T-helper 1 cell (primary cell): ENCODE measurements at regions not wholly inside any gene's neighbourhood (a gene's known extent, or its start where the extent isn't known, plus 50 kb on each side); places are given as distances from the start of the nearest gene placed in this dataset.

Experiments
- DNase-seq, 5 donors: peaks; one replicate each; pipeline ENCODE4 v3.0.0-alpha.2; 2012 to 2020

DNA sequence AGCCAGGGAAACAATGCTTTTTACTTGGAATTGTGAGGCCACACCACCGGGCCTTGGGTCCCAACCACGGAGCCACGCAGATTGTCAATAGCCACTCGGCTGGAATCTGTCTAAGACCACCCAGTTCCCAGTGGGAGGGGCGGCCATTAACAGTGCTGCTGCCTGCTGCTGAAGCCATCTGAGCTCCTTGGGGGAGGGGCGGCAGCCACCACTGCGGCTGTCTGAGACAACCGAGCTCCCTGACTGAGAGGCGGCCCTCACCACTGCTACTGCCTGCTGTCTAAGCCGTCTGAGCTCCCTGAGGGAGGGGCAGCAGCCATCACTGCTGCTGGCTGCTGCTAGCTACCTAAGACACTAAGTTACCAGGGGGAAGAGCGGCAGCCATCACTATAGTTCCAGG is 64.3 kb downstream of the DMRTA2 start:
- DNase-seq, result no peak

- no peak for DNase-seq
Observed at GRCh38 chr1:50357186-50357585, 66.1 kb downstream of the DMRTA2 start.

- DNase-seq, result no peak
Observed at GRCh38 chr1:50354813-50355212, 68.4 kb downstream of the DMRTA2 start.

GRCh38 chr1:50352428-50352827 is 70.8 kb downstream of the DMRTA2 start:
- DNase-seq, result no peak

- no peak for DNase-seq
Observed at GRCh38 chr1:50350868-50351267, 72.4 kb downstream of the DMRTA2 start.

- no peak for DNase-seq
Observed at GRCh38 chr1:50350421-50350820, 72.8 kb downstream of the DMRTA2 start.

- DNase-seq, result no peak
Observed at GRCh38 chr1:50349242-50349565, 74.0 kb downstream of the DMRTA2 start.

DNA sequence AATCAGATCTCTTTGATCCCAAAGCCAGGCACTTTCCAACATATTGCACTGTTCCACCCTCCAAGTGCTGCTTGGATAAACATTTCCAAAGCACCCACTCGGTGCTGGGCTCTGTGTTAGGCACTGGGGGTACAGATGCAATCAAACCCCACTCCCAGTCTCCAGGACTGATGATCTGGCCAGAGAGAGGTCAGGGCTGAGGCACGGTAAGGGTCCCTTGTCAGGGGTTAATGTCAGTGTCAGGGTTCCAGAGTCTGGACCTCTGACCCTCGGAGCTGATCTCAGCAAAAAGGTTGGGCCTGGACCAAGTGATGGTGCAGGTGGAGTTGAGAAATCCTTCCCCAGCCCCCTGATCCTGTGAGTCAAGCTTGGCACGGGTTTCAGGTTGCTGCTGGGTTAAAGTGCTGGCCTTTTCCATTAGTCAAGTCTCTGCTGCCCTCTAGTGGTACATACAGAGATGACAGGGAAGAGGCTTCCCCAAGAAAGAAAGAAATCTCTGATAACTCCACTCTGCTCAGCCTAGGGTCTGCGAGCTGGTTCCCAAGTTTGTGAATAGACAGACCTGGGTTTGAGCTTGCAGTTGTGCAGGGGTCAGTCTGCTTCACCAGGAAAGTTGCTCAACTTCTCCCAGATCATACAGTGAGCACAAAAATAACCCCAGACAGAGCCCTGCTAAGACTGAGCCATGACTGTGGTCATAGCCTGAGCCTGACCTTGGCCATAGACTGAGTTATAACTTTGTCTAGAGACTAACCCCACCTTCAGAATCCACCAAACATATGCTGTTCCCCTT is 74.6 kb downstream of the DMRTA2 start:
- peak in 2 of 5 donors; percentile 28 to 34 for DNase-seq

DNA sequence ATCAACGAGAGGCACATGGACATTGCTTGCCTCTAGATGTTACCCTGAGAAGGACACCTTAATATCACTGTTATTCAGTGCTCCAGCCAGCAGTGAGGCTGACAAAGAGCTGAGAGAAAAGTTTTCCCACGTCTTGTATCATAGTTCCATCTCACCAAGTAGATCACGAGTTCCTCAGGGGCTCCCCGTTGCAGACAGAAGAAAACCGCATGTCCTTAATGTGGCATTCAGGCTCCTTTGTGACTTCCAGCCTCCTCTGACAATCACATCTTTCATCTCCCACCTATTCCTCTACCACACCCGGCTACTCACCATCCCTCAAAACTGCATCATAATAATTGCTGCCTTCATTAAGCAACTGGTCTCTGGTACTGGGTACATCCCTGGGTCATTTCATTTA is 75.3 kb downstream of the DMRTA2 start:
- DNase-seq, result no peak

GRCh38 chr1:50346621-50347020 is 76.6 kb downstream of the DMRTA2 start:
- DNase-seq, result no peak

GRCh38 chr1:50343323-50343722 is 79.9 kb downstream of the DMRTA2 start:
- no peak for DNase-seq

DNA sequence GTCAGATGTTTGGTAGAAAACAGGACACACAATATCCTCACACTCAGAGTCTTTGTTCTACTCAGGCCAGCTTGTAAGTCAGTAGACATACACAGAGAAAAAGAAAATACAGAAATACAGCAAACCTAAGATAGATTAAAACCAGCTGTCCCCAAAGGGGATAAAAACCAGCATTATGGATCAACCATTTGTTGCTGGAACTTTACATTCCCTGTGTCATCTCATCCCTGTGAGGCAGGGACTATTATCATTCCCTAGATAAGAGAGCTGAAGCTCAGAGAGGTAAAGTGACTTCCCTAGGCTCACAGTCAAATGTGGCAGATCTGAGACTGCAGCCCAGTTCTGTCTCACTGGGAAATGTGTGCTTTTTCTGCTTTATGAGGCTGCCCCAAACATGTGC is 80.7 kb downstream of the DMRTA2 start:
- DNase-seq, result no peak

GRCh38 chr1:50335036-50335435 is 88.2 kb downstream of the DMRTA2 start:
- DNase-seq, result no peak

GRCh38 chr1:50333595-50333974 is 89.7 kb downstream of the DMRTA2 start:
- peak in 4 of 5 donors; percentile 11 to 54 (median 20) for DNase-seq

GRCh38 chr1:50332941-50333594 is 90.2 kb downstream of the DMRTA2 start:
- DNase-seq, result peak in 4 of 5 donors; percentile 8 to 32 (median 20)

DNA sequence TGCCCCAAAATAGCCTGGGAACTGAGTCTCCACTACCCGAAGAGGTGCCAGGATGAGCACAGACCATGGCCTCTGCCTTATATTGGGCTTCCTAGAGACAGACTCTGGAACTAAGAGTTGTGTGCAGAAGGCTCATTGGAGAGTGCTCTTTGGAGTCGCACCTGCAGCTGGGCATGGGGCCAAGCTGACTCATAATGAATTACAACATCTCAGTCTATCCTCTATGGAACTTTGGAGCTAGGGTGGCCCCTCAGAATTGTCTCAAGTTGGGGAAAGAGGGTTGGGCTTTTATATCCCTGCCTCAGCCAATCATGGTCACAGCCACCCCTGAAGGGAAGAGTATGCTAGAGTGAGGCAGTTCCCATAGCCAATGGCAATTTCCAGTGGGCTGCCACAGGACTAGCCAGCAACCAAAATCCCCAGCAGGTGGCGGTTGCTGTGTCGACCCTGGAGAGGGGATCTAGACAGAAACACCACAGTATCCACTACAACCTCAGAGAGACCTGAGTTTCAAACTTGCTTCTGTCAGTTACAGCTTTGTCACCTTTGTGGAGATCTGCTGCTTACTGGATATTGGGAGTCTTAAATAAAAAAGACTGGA is 93.8 kb downstream of the DMRTA2 start:
- no peak for DNase-seq

DNA sequence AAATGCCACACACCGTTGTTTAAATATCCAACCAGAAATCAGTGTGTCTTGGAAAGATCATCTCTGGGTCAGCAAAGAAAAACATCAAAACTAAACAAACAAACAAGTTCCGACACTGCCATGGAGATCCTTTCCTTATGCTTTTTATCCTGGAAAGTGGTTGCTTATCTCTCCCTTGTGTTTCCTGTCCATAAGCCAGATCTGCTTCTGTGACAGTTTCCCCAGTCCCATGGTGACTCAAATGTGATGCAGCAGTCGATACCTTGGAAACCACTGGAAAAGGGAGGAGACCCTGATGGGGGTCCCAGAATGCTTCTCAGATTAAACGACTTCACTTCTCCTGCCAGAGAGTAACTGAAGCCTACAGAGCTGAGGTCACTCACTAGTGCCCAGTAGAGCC is 94.7 kb downstream of the DMRTA2 start:
- no peak for DNase-seq

- DNase-seq, result no peak
Observed at GRCh38 chr1:50326026-50326425, 97.2 kb downstream of the DMRTA2 start.

DNA sequence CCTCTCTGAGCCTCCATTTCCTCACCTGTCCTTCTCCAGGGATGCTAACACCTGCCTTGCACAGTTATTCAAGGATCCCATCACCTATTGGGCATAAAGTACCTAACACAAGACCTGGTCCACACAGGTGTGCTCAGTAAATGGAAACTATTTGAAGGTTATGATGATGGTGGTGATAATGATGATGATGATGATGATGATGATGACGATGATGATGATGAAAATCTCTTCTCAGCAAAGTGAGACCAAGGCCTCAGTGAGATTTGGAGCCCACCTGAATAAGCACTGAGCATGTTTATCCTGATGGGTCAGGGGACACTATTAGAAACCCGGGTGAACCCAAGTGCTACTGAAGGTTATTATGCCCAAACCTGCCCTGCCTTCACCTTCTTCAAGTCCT is 100.7 kb downstream of the DMRTA2 start:
- no peak for DNase-seq

DNA sequence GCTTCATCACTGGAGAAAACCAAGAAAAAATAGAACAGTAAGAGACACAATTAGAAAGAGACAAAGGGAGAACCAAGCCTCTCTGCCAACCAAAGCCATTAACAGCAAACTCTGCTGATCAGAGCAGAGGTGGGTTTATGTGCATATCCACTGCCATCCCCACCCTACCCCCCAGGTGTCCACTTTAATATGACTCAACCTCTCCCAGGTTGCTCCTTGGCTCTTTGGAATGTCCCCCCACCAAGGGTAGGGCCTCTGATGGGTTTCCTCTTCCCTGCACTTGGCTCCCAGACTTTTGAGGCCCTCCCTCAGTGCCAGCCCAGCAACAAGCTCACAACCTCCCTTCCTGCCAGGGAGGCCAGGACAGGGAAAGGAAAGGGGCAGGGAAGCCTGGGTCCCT is 104.8 kb downstream of the DMRTA2 start:
- DNase-seq, result no peak

GRCh38 chr1:50308878-50309277 is 114.4 kb downstream of the DMRTA2 start:
- no peak for DNase-seq

DNA sequence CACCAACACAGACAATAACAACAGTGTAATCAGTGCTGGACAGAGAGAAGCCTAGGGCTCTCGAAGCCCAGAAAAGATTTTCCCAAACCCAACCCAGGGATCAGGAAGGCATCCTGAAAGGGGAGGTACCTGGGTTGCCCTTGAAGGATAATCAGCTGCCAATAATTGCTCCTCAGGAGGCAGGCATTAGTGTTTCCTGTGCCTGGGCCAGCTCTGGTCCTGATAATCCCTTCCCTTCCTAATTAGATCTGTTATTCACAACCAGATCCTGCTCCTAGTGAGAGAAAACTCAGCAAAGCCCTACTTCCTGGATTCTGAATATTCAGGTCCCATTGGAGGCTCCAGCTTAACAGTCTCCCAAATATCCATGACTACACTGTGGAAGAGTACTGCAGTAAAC is 117.4 kb downstream of the DMRTA2 start:
- DNase-seq, result no peak

- DNase-seq, result no peak
Observed at GRCh38 chr1:50300297-50300696, 122.9 kb downstream of the DMRTA2 start.

DNA sequence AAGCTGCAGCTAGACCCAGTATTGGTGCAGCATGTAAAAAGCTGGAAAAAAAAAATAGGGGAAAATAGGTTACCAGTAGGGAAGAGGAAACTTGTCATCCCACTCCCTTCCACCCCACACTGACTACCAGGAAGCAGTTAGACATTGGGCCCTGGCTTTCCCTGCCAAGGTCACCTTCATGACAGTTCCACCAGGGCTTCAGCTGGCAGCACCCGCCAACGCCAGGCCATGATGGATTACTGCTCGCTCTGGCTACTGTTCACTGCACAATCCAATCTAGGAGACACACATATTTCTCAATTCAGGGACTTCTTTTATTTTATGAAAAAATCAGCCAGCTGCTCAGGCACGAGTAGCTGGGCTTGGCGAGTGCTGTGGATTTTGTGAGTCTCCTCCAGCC is 127.7 kb downstream of the DMRTA2 start:
- no peak for DNase-seq
